ENCODE measurements at regions not wholly inside any gene's neighbourhood (a gene's known extent, or its start where the extent isn't known, plus 50 kb on each side); places are given as distances from the start of the nearest gene placed in this dataset.

GRCh38 chr2:67515056-67515455 lies 117.9 kb downstream of the ETAA1 start:
- POLR2A ChIA-PET: no interaction called here
- ATAC-seq (no peak), DNase-seq (ENCODE audit: low spot score) (no peak), FAIRE-seq (no peak)
- H3K36me3 ChIP-seq (replicated peaks in 1 of 2; ENCODE audit: control insufficient read depth in 1 of 2, insufficient read depth in 2 of 2, low read length in 2 of 2): no peaks in the 10 kb centered on the region
- no peak overlapping the region for H3K9ac ChIP-seq (ENCODE audit: insufficient read depth, low read depth, low read length)
- no peak overlapping the region for H3K4me2 ChIP-seq (ENCODE audit: low read depth, low read length)
- H4K20me1 ChIP-seq (ENCODE audit: insufficient read depth, low read length): no peaks in the 10 kb centered on the region
- no peak overlapping the region for H3K27ac ChIP-seq (ENCODE audit: extremely low read length, insufficient read depth, low read length)
- H3K9me3 ChIP-seq (ENCODE audit: low read length): no peaks in the 10 kb centered on the region
- H2AFZ ChIP-seq (ENCODE audit: low read length): no peak overlapping the region
- TF ChIP-seq TMF1 (CRISPR knock-in tag; IDR thresholded peaks at IDR 0.05; ENCODE audit: low read depth) (no peak), RFX5 (IDR thresholded peaks at IDR 0.05; ENCODE audit: low read depth, low read length) (no peak), HOXD1 (CRISPR knock-in tag; IDR thresholded peaks at IDR 0.05) (no peak), ZNF607 (CRISPR knock-in tag; IDR thresholded peaks at IDR 0.05; ENCODE audit: borderline replicate concordance) (no peak), ZNF713 (CRISPR knock-in tag; IDR thresholded peaks at IDR 0.05) (no peak)
- TF ChIP-seq, protein P1, sequence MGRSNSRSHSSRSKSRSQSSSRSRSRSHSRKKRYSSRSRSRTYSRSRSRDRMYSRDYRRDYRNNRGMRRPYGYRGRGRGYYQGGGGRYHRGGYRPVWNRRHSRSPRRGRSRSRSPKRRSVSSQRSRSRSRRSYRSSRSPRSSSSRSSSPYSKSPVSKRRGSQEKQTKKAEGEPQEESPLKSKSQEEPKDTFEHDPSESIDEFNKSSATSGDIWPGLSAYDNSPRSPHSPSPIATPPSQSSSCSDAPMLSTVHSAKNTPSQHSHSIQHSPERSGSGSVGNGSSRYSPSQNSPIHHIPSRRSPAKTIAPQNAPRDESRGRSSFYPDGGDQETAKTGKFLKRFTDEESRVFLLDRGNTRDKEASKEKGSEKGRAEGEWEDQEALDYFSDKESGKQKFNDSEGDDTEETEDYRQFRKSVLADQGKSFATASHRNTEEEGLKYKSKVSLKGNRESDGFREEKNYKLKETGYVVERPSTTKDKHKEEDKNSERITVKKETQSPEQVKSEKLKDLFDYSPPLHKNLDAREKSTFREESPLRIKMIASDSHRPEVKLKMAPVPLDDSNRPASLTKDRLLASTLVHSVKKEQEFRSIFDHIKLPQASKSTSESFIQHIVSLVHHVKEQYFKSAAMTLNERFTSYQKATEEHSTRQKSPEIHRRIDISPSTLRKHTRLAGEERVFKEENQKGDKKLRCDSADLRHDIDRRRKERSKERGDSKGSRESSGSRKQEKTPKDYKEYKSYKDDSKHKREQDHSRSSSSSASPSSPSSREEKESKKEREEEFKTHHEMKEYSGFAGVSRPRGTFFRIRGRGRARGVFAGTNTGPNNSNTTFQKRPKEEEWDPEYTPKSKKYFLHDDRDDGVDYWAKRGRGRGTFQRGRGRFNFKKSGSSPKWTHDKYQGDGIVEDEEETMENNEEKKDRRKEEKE (IDR thresholded peaks at IDR 0.05): no peak
- H3K79me2 ChIP-seq (ENCODE audit: insufficient read depth, low read length): no peaks in the 10 kb centered on the region
- 58% methylated on average over 7 of the region's 7 CpGs for WGBS (ENCODE audit: low lambda C conversion rate)
- H3K27me3 ChIP-seq (ENCODE audit: control insufficient read depth in 1 of 2, insufficient read depth in 2 of 2, low read length in 2 of 2): no peaks in the 10 kb centered on the region
- no peaks in the 10 kb centered on the region for H3K4me1 ChIP-seq (ENCODE audit: insufficient read depth, low read length)
- no TSS peak for BruUV-seq (replicated peaks)
- CTCF ChIA-PET (ENCODE audit: low intra/inter-chr PET ratio, low total read pairs): no interaction called here
- intact Hi-C loops (cut with micrococcal nuclease; ENCODE audit: unreplicated experiment) (no loop called here), in situ Hi-C loops (cut with HindIII; ENCODE audit: extremely low pct_ligation_motif_present, low pct_unique_long_range_greater_than_20kb) (no loop called here)
- no peak overlapping the region for H3K4me3 ChIP-seq (replicated peaks in 1 of 3; ENCODE audit: insufficient read depth in 1 of 3, low read depth in 2 of 3, low read length in 3 of 3)

- Histone ChIP-seq H3K9me3 (ENCODE audit: low read length) (no peaks in the 10 kb centered on the region), H3K27me3 (ENCODE audit: control insufficient read depth in 1 of 2, insufficient read depth in 2 of 2, low read length in 2 of 2) (no peaks in the 10 kb centered on the region), H2AFZ (ENCODE audit: low read length) (no peak overlapping the region), H3K27ac (ENCODE audit: extremely low read length, insufficient read depth, low read length) (no peak overlapping the region), H4K20me1 (ENCODE audit: insufficient read depth, low read length) (no peaks in the 10 kb centered on the region), H3K79me2 (ENCODE audit: insufficient read depth, low read length) (no peaks in the 10 kb centered on the region), H3K4me1 (ENCODE audit: insufficient read depth, low read length) (no peaks in the 10 kb centered on the region), H3K36me3 (replicated peaks in 1 of 2; ENCODE audit: control insufficient read depth in 1 of 2, insufficient read depth in 2 of 2, low read length in 2 of 2) (no peaks in the 10 kb centered on the region), H3K4me2 (ENCODE audit: low read depth, low read length) (no peak overlapping the region), H3K9ac (ENCODE audit: insufficient read depth, low read depth, low read length) (no peak overlapping the region), H3K4me3 (replicated peaks in 1 of 3; ENCODE audit: insufficient read depth in 1 of 3, low read depth in 2 of 3, low read length in 3 of 3) (no peak overlapping the region)
- DNase-seq (ENCODE audit: low spot score) (no peak), FAIRE-seq (no peak), ATAC-seq (no peak)
- WGBS (ENCODE audit: low lambda C conversion rate): 25% methylated on average over 1 of the region's 1 CpG
- CTCF ChIA-PET (ENCODE audit: low intra/inter-chr PET ratio, low total read pairs): no interaction called here
- intact Hi-C loops (cut with micrococcal nuclease; ENCODE audit: unreplicated experiment) (no loop called here), in situ Hi-C loops (cut with HindIII; ENCODE audit: extremely low pct_ligation_motif_present, low pct_unique_long_range_greater_than_20kb) (no loop called here)
- no TSS peak for BruUV-seq (replicated peaks)
- POLR2A ChIA-PET: no interaction called here
- TF ChIP-seq NFYC (CRISPR knock-in tag; IDR thresholded peaks at IDR 0.05): no peak
- TF ChIP-seq RBFOX2 (IDR thresholded peaks at IDR 0.05; ENCODE audit: low read depth, low read length): no peak
- TF ChIP-seq, protein P2, sequence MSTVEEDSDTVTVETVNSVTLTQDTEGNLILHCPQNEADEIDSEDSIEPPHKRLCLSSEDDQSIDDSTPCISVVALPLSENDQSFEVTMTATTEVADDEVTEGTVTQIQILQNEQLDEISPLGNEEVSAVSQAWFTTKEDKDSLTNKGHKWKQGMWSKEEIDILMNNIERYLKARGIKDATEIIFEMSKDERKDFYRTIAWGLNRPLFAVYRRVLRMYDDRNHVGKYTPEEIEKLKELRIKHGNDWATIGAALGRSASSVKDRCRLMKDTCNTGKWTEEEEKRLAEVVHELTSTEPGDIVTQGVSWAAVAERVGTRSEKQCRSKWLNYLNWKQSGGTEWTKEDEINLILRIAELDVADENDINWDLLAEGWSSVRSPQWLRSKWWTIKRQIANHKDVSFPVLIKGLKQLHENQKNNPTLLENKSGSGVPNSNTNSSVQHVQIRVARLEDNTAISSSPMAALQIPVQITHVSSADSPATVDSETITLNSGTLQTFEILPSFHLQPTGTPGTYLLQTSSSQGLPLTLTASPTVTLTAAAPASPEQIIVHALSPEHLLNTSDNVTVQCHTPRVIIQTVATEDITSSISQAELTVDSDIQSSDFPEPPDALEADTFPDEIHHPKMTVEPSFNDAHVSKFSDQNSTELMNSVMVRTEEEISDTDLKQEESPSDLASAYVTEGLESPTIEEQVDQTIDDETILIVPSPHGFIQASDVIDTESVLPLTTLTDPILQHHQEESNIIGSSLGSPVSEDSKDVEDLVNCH (CRISPR knock-in tag; IDR thresholded peaks at IDR 0.05): no peak
- TF ChIP-seq ZNF24 (IDR thresholded peaks at IDR 0.05): no peak
- TF ChIP-seq ZFP41 (CRISPR knock-in tag; IDR thresholded peaks at IDR 0.05; ENCODE audit: borderline replicate concordance): no peak
- no peak for TF ChIP-seq HNRNPK (IDR thresholded peaks at IDR 0.05; ENCODE audit: low read depth, low read length, poor library complexity, severe bottlenecking)
- TF ChIP-seq PAWR (CRISPR knock-in tag; IDR thresholded peaks at IDR 0.05; ENCODE audit: borderline replicate concordance): no peak
- no peak for TF ChIP-seq ETS1 (CRISPR knock-in tag; IDR thresholded peaks at IDR 0.05)
- no peak for TF ChIP-seq ZNF572 (CRISPR knock-in tag; IDR thresholded peaks at IDR 0.05)
Measured at GRCh38 chr2:67515538-67515937, 118.4 kb downstream of the ETAA1 start.
